MCF 10A (cell line): ENCODE measurements at regions not wholly inside any gene's neighbourhood (a gene's known extent, or its start where the extent isn't known, plus 50 kb on each side); places are given as distances from the start of the nearest gene placed in this dataset.

Experiments used
- BruUV-seq: library from RNA; stranded (reverse); fragments of 400-500 nt; replicated peaks from 2 replicates; lab custom pipeline; 2021; lab: Mats Ljungman, UMichigan
- CTCF ChIA-PET: fragments of 300-600 bp; sonication (Branson Sonifier 250); formaldehyde crosslinking; extraction: SDS; loops from one replicate; lab custom pipeline; 2021; ENCODE audit warnings: antibody characterized with exemption, inconsistent platforms; lab: Yijun Ruan, JAX
- POLR2A ChIA-PET: fragments of 300-600, 350-650 bp; sonication (Branson Sonifier 250); formaldehyde crosslinking; extraction: SDS; loops from one replicate; lab custom pipeline; 2020; ENCODE audit warnings: antibody characterized with exemption, inconsistent platforms; lab: Yijun Ruan, JAX
- DNase-seq: peaks from one replicate; pipeline ENCODE4 v3.0.0-alpha.2; 2018; ENCODE audit not compliant: unreplicated experiment
- H3K27ac Mint-ChIP-seq: one replicate; pipeline ENCODE4 v1.8.0; 2022; ENCODE audit warnings: mild to moderate bottlenecking, low read depth, mixed read lengths; ENCODE audit not compliant: unreplicated experiment
- H3K27me3 Mint-ChIP-seq: one replicate; pipeline ENCODE4 v1.8.0; 2022; ENCODE audit warnings: mixed read lengths; ENCODE audit not compliant: insufficient read depth, unreplicated experiment
- H3K36me3 Mint-ChIP-seq: one replicate; pipeline ENCODE4 v1.8.0; 2022; ENCODE audit warnings: mild to moderate bottlenecking, moderate library complexity, mixed read lengths; ENCODE audit not compliant: insufficient read depth, unreplicated experiment
- H3K4me1 Mint-ChIP-seq: one replicate; pipeline ENCODE4 v1.8.0; 2022; ENCODE audit warnings: mixed read lengths; ENCODE audit not compliant: insufficient read depth, unreplicated experiment
- H3K4me3 Mint-ChIP-seq: one replicate; pipeline ENCODE4 v1.8.0; 2022; ENCODE audit warnings: mild to moderate bottlenecking, moderate library complexity, mixed read lengths; ENCODE audit not compliant: unreplicated experiment
- H3K9me3 Mint-ChIP-seq: one replicate; pipeline ENCODE4 v1.8.0; 2022; ENCODE audit warnings: mixed read lengths; ENCODE audit not compliant: unreplicated experiment
- intact Hi-C: fragments of 100-400 bp; cut with micrococcal nuclease; formaldehyde crosslinking; loops from 2 replicates; pipeline ENCODE4 v1.14.1; 2022
- TF ChIP-seq, protein P1 (sequence below): fragments of 200-600 bp; IDR thresholded peaks from one replicate; pipeline ENCODE4 v1.8.0; 2022; ENCODE audit warnings: antibody characterized with exemption, mild to moderate bottlenecking; ENCODE audit not compliant: unreplicated experiment

DNA sequence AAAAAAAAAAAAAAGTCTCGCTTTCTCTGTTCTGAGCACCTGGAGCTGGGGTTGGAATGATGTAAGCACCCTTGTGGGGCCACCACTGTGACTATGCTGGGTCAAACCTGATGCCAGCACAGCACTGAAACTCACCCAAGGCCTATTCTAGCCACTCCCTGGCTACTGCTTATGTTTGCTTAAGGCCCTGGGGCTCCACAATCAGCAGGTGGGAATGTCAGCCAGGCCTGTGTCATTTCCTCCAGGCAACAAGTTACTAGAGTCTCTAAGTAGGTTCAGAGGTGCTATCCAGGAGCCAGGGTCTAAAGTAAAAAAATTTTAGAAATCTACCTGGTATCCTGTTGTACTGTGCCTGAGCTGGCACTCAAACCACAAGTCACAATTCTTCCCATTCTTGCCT lies 1306.8 kb downstream of the STIM2 start:
- Mint-ChIP-seq H3K4me3 (no peak overlapping the region), H3K9me3 (no peaks in the 10 kb centered on the region), H3K27me3 (no peaks in the 10 kb centered on the region), H3K4me1 (peaks cover 13% of the 10 kb centered on the region), H3K36me3 (no peaks in the 10 kb centered on the region), H3K27ac (no peak overlapping the region)
- TF ChIP-seq, protein P1, sequence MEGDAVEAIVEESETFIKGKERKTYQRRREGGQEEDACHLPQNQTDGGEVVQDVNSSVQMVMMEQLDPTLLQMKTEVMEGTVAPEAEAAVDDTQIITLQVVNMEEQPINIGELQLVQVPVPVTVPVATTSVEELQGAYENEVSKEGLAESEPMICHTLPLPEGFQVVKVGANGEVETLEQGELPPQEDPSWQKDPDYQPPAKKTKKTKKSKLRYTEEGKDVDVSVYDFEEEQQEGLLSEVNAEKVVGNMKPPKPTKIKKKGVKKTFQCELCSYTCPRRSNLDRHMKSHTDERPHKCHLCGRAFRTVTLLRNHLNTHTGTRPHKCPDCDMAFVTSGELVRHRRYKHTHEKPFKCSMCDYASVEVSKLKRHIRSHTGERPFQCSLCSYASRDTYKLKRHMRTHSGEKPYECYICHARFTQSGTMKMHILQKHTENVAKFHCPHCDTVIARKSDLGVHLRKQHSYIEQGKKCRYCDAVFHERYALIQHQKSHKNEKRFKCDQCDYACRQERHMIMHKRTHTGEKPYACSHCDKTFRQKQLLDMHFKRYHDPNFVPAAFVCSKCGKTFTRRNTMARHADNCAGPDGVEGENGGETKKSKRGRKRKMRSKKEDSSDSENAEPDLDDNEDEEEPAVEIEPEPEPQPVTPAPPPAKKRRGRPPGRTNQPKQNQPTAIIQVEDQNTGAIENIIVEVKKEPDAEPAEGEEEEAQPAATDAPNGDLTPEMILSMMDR: no peak
- DNase-seq: peak; percentile 51
- ChIA-PET POLR2A (no interaction called here), CTCF (interaction anchor here (0.6 to 0.8 kb wide), 2 partner anchors 10 to 66 kb away, joined by 3 read pairs; no protein-coding TSS in a partner anchor)
- intact Hi-C loops: no loop called here
- BruUV-seq: no TSS peak

DNA sequence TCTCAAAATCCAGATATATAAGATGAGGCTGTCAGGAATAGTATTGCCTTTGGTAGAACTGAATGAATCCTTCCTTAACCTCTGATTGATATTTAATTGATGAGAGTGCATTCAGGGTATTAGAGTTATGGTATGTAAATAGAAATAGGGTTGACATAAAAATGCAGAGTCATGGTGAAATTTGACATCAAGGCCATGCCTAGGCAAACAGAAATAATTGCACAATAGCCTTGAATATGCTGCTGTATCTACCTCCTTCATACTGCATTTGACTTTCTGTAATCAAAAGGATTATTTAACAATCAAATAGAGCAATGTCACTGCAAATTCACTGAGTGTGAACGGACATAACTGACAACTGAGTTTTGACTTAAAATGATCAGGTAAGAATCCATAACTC lies 1316.3 kb downstream of the STIM2 start:
- ChIA-PET POLR2A (no interaction called here), CTCF (interaction anchor here (0.6 kb wide), 1 partner anchor 10 kb away, joined by 3 read pairs; no protein-coding TSS in a partner anchor)
- Mint-ChIP-seq H3K27me3 (no peaks in the 10 kb centered on the region), H3K27ac (no peak overlapping the region), H3K9me3 (no peaks in the 10 kb centered on the region), H3K4me1 (peaks cover 7% of the 10 kb centered on the region), H3K4me3 (no peak overlapping the region), H3K36me3 (no peaks in the 10 kb centered on the region)
- DNase-seq: peak; percentile 10
- no TSS peak for BruUV-seq
- intact Hi-C loops: no loop called here
- TF ChIP-seq, protein P1: no peak

DNA sequence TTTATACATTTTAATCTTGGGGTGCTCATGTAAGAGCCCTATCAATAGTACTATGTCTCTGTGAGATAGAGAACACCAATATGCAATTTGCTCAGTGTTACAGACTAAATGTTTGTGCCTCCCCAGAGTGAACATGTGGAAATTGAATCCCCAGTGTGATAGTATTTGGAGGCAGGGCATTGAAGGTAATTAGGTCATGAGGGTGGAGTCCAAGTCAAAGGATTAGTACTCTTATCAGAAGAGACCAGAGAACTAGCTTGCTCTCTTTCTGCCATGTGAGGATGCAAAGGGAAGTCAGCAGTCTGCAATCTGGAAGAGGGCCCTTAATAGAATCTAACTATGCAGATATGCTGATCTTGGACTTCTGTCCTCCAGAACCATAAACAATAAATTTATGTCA lies 1317.0 kb downstream of the STIM2 start:
- intact Hi-C loops: no loop called here
- Mint-ChIP-seq H3K9me3 (no peaks in the 10 kb centered on the region), H3K27ac (no peak overlapping the region), H3K27me3 (no peaks in the 10 kb centered on the region), H3K36me3 (no peaks in the 10 kb centered on the region), H3K4me1 (peaks cover 7% of the 10 kb centered on the region), H3K4me3 (no peak overlapping the region)
- CTCF ChIA-PET: interaction anchor here (0.6 kb wide), 1 partner anchor 67 kb away, joined by 3 read pairs; no protein-coding TSS in a partner anchor
- TF ChIP-seq, protein P1: no peak
- no TSS peak for BruUV-seq
- DNase-seq: no peak
- POLR2A ChIA-PET: no interaction called here

DNA sequence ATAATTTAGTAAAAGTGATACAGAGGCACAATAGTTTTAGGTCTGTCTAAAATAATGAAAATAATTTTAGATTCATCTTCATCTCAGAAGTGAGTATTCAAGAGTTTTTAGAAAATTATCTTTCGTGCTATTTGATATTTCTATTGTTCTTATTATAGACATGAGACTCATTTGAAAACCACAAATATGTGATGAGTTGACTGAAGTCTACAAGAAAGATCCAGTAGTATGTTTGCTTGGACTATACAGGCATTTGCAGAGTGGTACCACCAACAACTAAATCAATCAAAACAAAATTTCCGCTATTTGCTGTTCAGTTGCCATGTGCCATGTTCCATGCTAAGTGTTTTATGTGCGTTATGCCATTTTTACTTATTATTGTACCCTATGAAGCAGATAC lies 1318.5 kb downstream of the STIM2 start:
- ChIA-PET CTCF (no interaction called here), POLR2A (no interaction called here)
- H3K9me3 Mint-ChIP-seq: no peaks in the 10 kb centered on the region
- no peak overlapping the region for H3K27ac Mint-ChIP-seq
- H3K36me3 Mint-ChIP-seq: no peaks in the 10 kb centered on the region
- no TSS peak for BruUV-seq
- intact Hi-C loops: no loop called here
- TF ChIP-seq, protein P1: no peak
- H3K27me3 Mint-ChIP-seq: no peaks in the 10 kb centered on the region
- H3K4me1 Mint-ChIP-seq: peaks cover 7% of the 10 kb centered on the region
- DNase-seq: no peak
- H3K4me3 Mint-ChIP-seq: no peak overlapping the region
